ENCODE measurements at regions not wholly inside any gene's neighbourhood (a gene's known extent, or its start where the extent isn't known, plus 50 kb on each side); places are given as distances from the start of the nearest gene placed in this dataset.

DNA sequence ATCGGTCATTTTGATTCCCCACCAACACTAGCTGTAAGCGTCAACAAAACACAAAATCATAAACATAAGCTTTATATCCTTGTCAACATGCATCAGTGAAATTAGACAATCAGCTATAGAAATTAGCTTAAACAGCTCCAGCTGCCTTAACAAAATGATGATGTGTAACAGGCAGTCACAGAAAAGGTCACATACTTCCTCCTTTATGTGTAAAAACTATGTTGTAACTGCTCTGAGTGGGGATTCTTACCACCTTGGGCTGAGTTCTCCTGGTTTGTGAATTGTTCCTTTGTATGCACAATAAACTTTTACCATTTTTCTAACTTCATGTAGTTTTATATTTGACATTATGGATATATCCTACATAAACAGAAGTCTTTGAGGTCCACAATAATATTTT lies 73.9 kb upstream of the MAP9 start:
- no peaks in the 10 kb centered on the region for H3K9me3 ChIP-seq (ENCODE audit: control extremely low read depth in 1 of 3, control insufficient read depth in 2 of 3, insufficient read depth in 1 of 3, low read length in 2 of 3)
- no peak overlapping the region for H3K27ac ChIP-seq (ENCODE audit: low read length in 2 of 2)
- no peak overlapping the region for H3K9ac ChIP-seq (ENCODE audit: low read length)
- H3K4me1 ChIP-seq (ENCODE audit: control insufficient read depth in 2 of 2, insufficient read depth in 2 of 2, low read length in 2 of 2) = no peaks in the 10 kb centered on the region
- no peaks in the 10 kb centered on the region for H3K4me1 Mint-ChIP-seq
- no peaks in the 10 kb centered on the region for H3K79me2 ChIP-seq (ENCODE audit: control insufficient read depth, insufficient read depth, low read length)
- H3K4me2 ChIP-seq (replicated peaks; ENCODE audit: low read depth, low read length, poor library complexity, severe bottlenecking) = no peak overlapping the region
- H3K4me3 ChIP-seq (ENCODE audit: control extremely low read depth in 1 of 5, extremely low read depth in 1 of 5, insufficient read depth in 1 of 5, low read depth in 2 of 5, low read length in 4 of 5) = no peak overlapping the region
- H4K20me1 ChIP-seq (ENCODE audit: control insufficient read depth, insufficient read depth, low read length, poor library complexity, severe bottlenecking) = no peaks in the 10 kb centered on the region
- TF ChIP-seq EZH2 (IDR thresholded peaks at IDR 0.05; ENCODE audit: borderline replicate concordance, insufficient read depth, low read depth, low read length, poor library complexity, severe bottlenecking) = no peak
- TF ChIP-seq, protein P1, sequence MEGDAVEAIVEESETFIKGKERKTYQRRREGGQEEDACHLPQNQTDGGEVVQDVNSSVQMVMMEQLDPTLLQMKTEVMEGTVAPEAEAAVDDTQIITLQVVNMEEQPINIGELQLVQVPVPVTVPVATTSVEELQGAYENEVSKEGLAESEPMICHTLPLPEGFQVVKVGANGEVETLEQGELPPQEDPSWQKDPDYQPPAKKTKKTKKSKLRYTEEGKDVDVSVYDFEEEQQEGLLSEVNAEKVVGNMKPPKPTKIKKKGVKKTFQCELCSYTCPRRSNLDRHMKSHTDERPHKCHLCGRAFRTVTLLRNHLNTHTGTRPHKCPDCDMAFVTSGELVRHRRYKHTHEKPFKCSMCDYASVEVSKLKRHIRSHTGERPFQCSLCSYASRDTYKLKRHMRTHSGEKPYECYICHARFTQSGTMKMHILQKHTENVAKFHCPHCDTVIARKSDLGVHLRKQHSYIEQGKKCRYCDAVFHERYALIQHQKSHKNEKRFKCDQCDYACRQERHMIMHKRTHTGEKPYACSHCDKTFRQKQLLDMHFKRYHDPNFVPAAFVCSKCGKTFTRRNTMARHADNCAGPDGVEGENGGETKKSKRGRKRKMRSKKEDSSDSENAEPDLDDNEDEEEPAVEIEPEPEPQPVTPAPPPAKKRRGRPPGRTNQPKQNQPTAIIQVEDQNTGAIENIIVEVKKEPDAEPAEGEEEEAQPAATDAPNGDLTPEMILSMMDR (IDR thresholded peaks at IDR 0.05) = no peak
- ATAC-seq (ENCODE audit: low read depth) (no peak), DNase-seq (no peak)
- intact Hi-C loops (cut with micrococcal nuclease) = no loop called here
- no peaks in the 10 kb centered on the region for H3K27me3 Mint-ChIP-seq
- 92% methylated on average over 2 of the region's 2 CpGs for WGBS (ENCODE audit: insufficient coverage)
- POLR2A ChIA-PET = no interaction called here
- CTCF ChIA-PET = no interaction called here
- H2AFZ ChIP-seq (ENCODE audit: insufficient read depth, low read depth, low read length, poor library complexity, severe bottlenecking) = no peak overlapping the region
- no peaks in the 10 kb centered on the region for H3K9me3 Mint-ChIP-seq (ENCODE audit: insufficient read depth)
- no peak overlapping the region for H3K4me3 Mint-ChIP-seq
- H3K27ac Mint-ChIP-seq = no peak overlapping the region
- H3K36me3 ChIP-seq (replicated peaks in 1 of 2; ENCODE audit: control extremely low read depth in 1 of 2, control insufficient read depth in 1 of 2, extremely low read depth in 1 of 2, insufficient read depth in 2 of 2, low read length in 1 of 2) = no peaks in the 10 kb centered on the region
- H3K27me3 ChIP-seq (replicated peaks in 1 of 4; ENCODE audit: control extremely low read depth in 1 of 4, control insufficient read depth in 3 of 4, insufficient read depth in 4 of 4, low read length in 3 of 4) = no peaks in the 10 kb centered on the region

DNA sequence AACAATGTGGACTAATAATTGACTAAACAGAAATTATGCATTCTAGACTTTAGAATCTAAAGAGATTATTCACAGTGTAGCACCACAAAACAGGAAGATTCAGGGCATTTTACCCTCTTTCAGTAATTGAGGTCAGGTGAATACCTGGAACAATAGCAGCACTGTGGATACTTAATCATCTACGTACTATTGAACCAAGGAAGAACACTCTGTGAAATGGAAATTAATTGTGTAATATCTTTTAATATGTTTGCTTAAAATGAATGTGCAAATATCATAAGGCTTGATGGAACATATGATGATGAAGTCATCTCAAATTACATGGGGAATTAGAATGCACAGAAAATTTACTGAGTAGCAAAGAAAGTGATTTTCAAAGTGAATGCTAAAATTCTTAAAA lies 68.5 kb upstream of the MAP9 start:
- no peaks in the 10 kb centered on the region for H3K36me3 ChIP-seq (replicated peaks in 1 of 2; ENCODE audit: control extremely low read depth in 1 of 2, control insufficient read depth in 1 of 2, extremely low read depth in 1 of 2, insufficient read depth in 2 of 2, low read length in 1 of 2)
- ChIA-PET CTCF (interaction anchor here (2.2 kb wide), 1 partner anchor 342 kb away, joined by 7 read pairs; no protein-coding TSS in a partner anchor), POLR2A (no interaction called here)
- no peaks in the 10 kb centered on the region for H3K79me2 ChIP-seq (ENCODE audit: control insufficient read depth, insufficient read depth, low read length)
- no peaks in the 10 kb centered on the region for H4K20me1 ChIP-seq (ENCODE audit: control insufficient read depth, insufficient read depth, low read length, poor library complexity, severe bottlenecking)
- DNase-seq = no peak
- H3K27me3 ChIP-seq (replicated peaks in 1 of 4; ENCODE audit: control extremely low read depth in 1 of 4, control insufficient read depth in 3 of 4, insufficient read depth in 4 of 4, low read length in 3 of 4) = peaks cover 0 to 5% (median 0%) of the 10 kb centered on the region in 4 experiments
- no peaks in the 10 kb centered on the region for H3K4me1 Mint-ChIP-seq
- H3K4me3 ChIP-seq (ENCODE audit: control extremely low read depth in 1 of 5, extremely low read depth in 1 of 5, insufficient read depth in 1 of 5, low read depth in 2 of 5, low read length in 4 of 5) = no peak overlapping the region
- no CpG with 5 or more reads among the region's 1 CpG for WGBS (ENCODE audit: insufficient coverage)
- no peak overlapping the region for H3K9ac ChIP-seq (ENCODE audit: low read length)
- H3K4me2 ChIP-seq (replicated peaks; ENCODE audit: low read depth, low read length, poor library complexity, severe bottlenecking) = no peak overlapping the region
- H3K9me3 ChIP-seq (ENCODE audit: control extremely low read depth in 1 of 3, control insufficient read depth in 2 of 3, insufficient read depth in 1 of 3, low read length in 2 of 3) = no peaks in the 10 kb centered on the region
- H3K4me3 Mint-ChIP-seq = no peak overlapping the region
- TF ChIP-seq, protein P1 (IDR thresholded peaks at IDR 0.05) = no peak
- no peak for TF ChIP-seq EZH2 (IDR thresholded peaks at IDR 0.05; ENCODE audit: borderline replicate concordance, insufficient read depth, low read depth, low read length, poor library complexity, severe bottlenecking)
- no peaks in the 10 kb centered on the region for H3K9me3 Mint-ChIP-seq (ENCODE audit: insufficient read depth)
- H2AFZ ChIP-seq (ENCODE audit: insufficient read depth, low read depth, low read length, poor library complexity, severe bottlenecking) = no peak overlapping the region
- H3K4me1 ChIP-seq (ENCODE audit: control insufficient read depth in 2 of 2, insufficient read depth in 2 of 2, low read length in 2 of 2) = no peaks in the 10 kb centered on the region
- ATAC-seq (ENCODE audit: low read depth) = no peak
- no peak overlapping the region for H3K27ac ChIP-seq (ENCODE audit: low read length in 2 of 2)
- intact Hi-C loops (cut with micrococcal nuclease) = no loop called here
- H3K27ac Mint-ChIP-seq = no peak overlapping the region
- H3K27me3 Mint-ChIP-seq = peaks cover 16% of the 10 kb centered on the region
